GM18907 (cell line): ENCODE measurements at regions not wholly inside any gene's neighbourhood (a gene's known extent, or its start where the extent isn't known, plus 50 kb on each side); places are given as distances from the start of the nearest gene placed in this dataset.

Experiments
- ATAC-seq: cut with Tn5 transposase; IDR thresholded peaks from one replicate; pipeline ENCODE4 v1.9.1; 2021; ENCODE audit warnings: mild to moderate bottlenecking, moderate library complexity; ENCODE audit not compliant: unreplicated experiment

GRCh38 chr15:39482459-39482858 lies 98.4 kb upstream of the THBS1 start:
- ATAC-seq = no peak

- ATAC-seq = no peak
Observed at GRCh38 chr15:39486621-39487457, 94.0 kb upstream of the THBS1 start.

GRCh38 chr15:39487458-39487735 lies 93.5 kb upstream of the THBS1 start:
- no peak for ATAC-seq

- ATAC-seq = no peak
Observed at GRCh38 chr15:39488516-39488915, 92.4 kb upstream of the THBS1 start.

- no peak for ATAC-seq
Observed at GRCh38 chr15:39488961-39489360, 91.9 kb upstream of the THBS1 start.

GRCh38 chr15:39491115-39491885 lies 89.6 kb upstream of the THBS1 start:
- ATAC-seq = no peak

- no peak for ATAC-seq
Observed at GRCh38 chr15:39491886-39492490, 88.9 kb upstream of the THBS1 start.

- ATAC-seq = no peak
Observed at GRCh38 chr15:39493424-39494067, 87.3 kb upstream of the THBS1 start.

GRCh38 chr15:39494462-39494861 lies 86.4 kb upstream of the THBS1 start:
- ATAC-seq = no peak

GRCh38 chr15:39495871-39496840 lies 84.7 kb upstream of the THBS1 start:
- no peak for ATAC-seq

GRCh38 chr15:39497016-39497758 lies 83.7 kb upstream of the THBS1 start:
- ATAC-seq = no peak

GRCh38 chr15:39497759-39498565 lies 82.9 kb upstream of the THBS1 start:
- no peak for ATAC-seq

- ATAC-seq = no peak
Observed at GRCh38 chr15:39498629-39499028, 82.2 kb upstream of the THBS1 start.

GRCh38 chr15:39499042-39499441 lies 81.8 kb upstream of the THBS1 start:
- no peak for ATAC-seq

GRCh38 chr15:39499681-39500080 lies 81.2 kb upstream of the THBS1 start:
- no peak for ATAC-seq

GRCh38 chr15:39501366-39502081 lies 79.4 kb upstream of the THBS1 start:
- ATAC-seq = no peak

GRCh38 chr15:39502082-39502447 lies 78.8 kb upstream of the THBS1 start:
- no peak for ATAC-seq

GRCh38 chr15:39502611-39503195 lies 78.2 kb upstream of the THBS1 start:
- ATAC-seq = no peak
